Keratinocyte (primary cell): ENCODE measurements at regions not wholly inside any gene's neighbourhood (a gene's known extent, or its start where the extent isn't known, plus 50 kb on each side); places are given as distances from the start of the nearest gene placed in this dataset.

Experiments
- DNase-seq: peaks from one replicate; pipeline ENCODE4 v3.0.0-alpha.2; 2011; ENCODE audit warnings: low read depth, missing footprints, low spot score
- FAIRE-seq: peaks from 2 replicates; lab custom pipeline; 2011; peaks lifted over from hg19 to GRCh38; lab: Jason Lieb, UNC
- H2AFZ ChIP-seq: 2 replicates; pipeline ENCODE4 v1.6.0; 2012; ENCODE audit warnings: low read length, control low read depth, inconsistent platforms; ENCODE audit not compliant: control insufficient read depth
- H3K27ac ChIP-seq: 2 replicates; pipeline ENCODE4 v1.5.1; 2011; ENCODE audit warnings: low read length; ENCODE audit not compliant: control insufficient read depth, insufficient read depth
- H3K27me3 ChIP-seq: 3 replicates; pipeline ENCODE4 v1.6.0; 2011; ENCODE audit warnings: low read length; ENCODE audit not compliant: control insufficient read depth, insufficient read depth; ENCODE audit errors: extremely low read depth
- H3K36me3 ChIP-seq, 2 experiments: 2 replicates in 1 of 2; 3 replicates in 1 of 2; pipeline ENCODE4 v1.5.1; 2011; ENCODE audit warnings: low read length in 2 of 2, mild to moderate bottlenecking in 1 of 2; ENCODE audit not compliant: control insufficient read depth in 2 of 2, insufficient read depth in 2 of 2; ENCODE audit errors: extremely low read depth in 1 of 2
- H3K4me1 ChIP-seq: 3 replicates; pipeline ENCODE4 v1.5.1; 2011; ENCODE audit warnings: low read length; ENCODE audit not compliant: control insufficient read depth, insufficient read depth; ENCODE audit errors: extremely low read depth
- H3K4me2 ChIP-seq: 3 replicates; pipeline ENCODE4 v1.6.0; 2011; ENCODE audit warnings: low read depth, low read length; ENCODE audit not compliant: control insufficient read depth, insufficient read depth; ENCODE audit errors: extremely low read depth
- H3K4me3 ChIP-seq, 3 experiments: fragments of 200-600 bp in 1 of 3; sonication (generic) in 1 of 3; 2 replicates in 2 of 3; 3 replicates in 1 of 3; pipeline ENCODE4 v1.5.1; 2011 to 2016; ENCODE audit warnings: low read length in 3 of 3, mild to moderate bottlenecking in 3 of 3, control low read depth in 2 of 3, inconsistent platforms in 1 of 3, low read depth in 1 of 3, mixed read lengths in 1 of 3, mixed run types in 1 of 3, moderate library complexity in 1 of 3; ENCODE audit not compliant: control insufficient read depth in 2 of 3, insufficient read depth in 2 of 3; ENCODE audit errors: extremely low read depth in 1 of 3
- H3K79me2 ChIP-seq: 2 replicates; pipeline ENCODE4 v1.6.0; 2012; ENCODE audit warnings: low read length; ENCODE audit not compliant: control insufficient read depth, insufficient read depth
- H3K9ac ChIP-seq: 3 replicates; pipeline ENCODE4 v1.6.0; 2011; ENCODE audit warnings: low read length; ENCODE audit not compliant: control insufficient read depth, insufficient read depth; ENCODE audit errors: extremely low read depth
- H3K9me1 ChIP-seq: 3 replicates; pipeline ENCODE4 v1.6.0; 2011; ENCODE audit warnings: low read length; ENCODE audit not compliant: control insufficient read depth, insufficient read depth; ENCODE audit errors: extremely low read depth
- H3K9me3 ChIP-seq: 2 replicates; pipeline ENCODE4 v1.5.1; 2012; ENCODE audit warnings: low read depth, low read length; ENCODE audit not compliant: control insufficient read depth
- H4K20me1 ChIP-seq: 3 replicates; pipeline ENCODE4 v1.6.0; 2011; ENCODE audit warnings: low read length; ENCODE audit not compliant: control insufficient read depth, insufficient read depth; ENCODE audit errors: extremely low read depth
- EZH2 ChIP-seq: IDR thresholded peaks from one replicate; pipeline ENCODE4 v1.6.1; 2012; ENCODE audit warnings: inconsistent platforms, mild to moderate bottlenecking, low read length, moderate library complexity
- dilution Hi-C: fragments of 300-500 bp; cut with MboI; formaldehyde crosslinking; loops from one replicate; pipeline ENCODE4 v1.7.0; 2020; ENCODE audit warnings: low sequenced_read_pairs; ENCODE audit not compliant: extremely low pct_ligation_motif_present
- TF ChIP-seq, protein P1 (sequence below), 3 experiments: IDR thresholded peaks in 1 of 3; conservative IDR thresholded peaks in 1 of 3; optimal IDR thresholded peaks in 1 of 3; 2 replicates in 2 of 3; 3 replicates in 1 of 3; pipeline versions ENCODE3 to v1.5.1; 2011; ENCODE audit warnings: low read length in 3 of 3, mild to moderate bottlenecking in 3 of 3, moderate library complexity in 2 of 3, control low read depth in 1 of 3, inconsistent platforms in 1 of 3; ENCODE audit not compliant: insufficient read depth in 2 of 3; ENCODE audit errors: extremely low read depth in 1 of 3

GRCh38 chr17:36881323-36881722 is 56.0 kb upstream of the LHX1 start:
- DNase-seq: no peak
- Histone ChIP-seq H3K4me2 (no peak overlapping the region), H3K27me3 (peaks cover 5% of the 10 kb centered on the region), H3K9me1 (no peaks in the 10 kb centered on the region), H3K79me2 (no peaks in the 10 kb centered on the region), H3K4me3 (no peak overlapping the region), H3K9me3 (no peaks in the 10 kb centered on the region), H4K20me1 (no peaks in the 10 kb centered on the region), H3K9ac (no peak overlapping the region), H3K36me3 (no peaks in the 10 kb centered on the region), H3K27ac (no peak overlapping the region), H3K4me1 (peaks cover 31% of the 10 kb centered on the region), H2AFZ (no peak overlapping the region)
- TF ChIP-seq, protein P1, sequence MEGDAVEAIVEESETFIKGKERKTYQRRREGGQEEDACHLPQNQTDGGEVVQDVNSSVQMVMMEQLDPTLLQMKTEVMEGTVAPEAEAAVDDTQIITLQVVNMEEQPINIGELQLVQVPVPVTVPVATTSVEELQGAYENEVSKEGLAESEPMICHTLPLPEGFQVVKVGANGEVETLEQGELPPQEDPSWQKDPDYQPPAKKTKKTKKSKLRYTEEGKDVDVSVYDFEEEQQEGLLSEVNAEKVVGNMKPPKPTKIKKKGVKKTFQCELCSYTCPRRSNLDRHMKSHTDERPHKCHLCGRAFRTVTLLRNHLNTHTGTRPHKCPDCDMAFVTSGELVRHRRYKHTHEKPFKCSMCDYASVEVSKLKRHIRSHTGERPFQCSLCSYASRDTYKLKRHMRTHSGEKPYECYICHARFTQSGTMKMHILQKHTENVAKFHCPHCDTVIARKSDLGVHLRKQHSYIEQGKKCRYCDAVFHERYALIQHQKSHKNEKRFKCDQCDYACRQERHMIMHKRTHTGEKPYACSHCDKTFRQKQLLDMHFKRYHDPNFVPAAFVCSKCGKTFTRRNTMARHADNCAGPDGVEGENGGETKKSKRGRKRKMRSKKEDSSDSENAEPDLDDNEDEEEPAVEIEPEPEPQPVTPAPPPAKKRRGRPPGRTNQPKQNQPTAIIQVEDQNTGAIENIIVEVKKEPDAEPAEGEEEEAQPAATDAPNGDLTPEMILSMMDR (optimal IDR thresholded peaks at IDR 0.05 in 1 of 3, IDR thresholded peaks at IDR 0.05 in 1 of 3, conservative IDR thresholded peaks at IDR 0.05 in 1 of 3; ENCODE audit: extremely low read depth in 1 of 3, insufficient read depth in 2 of 3, low read length in 3 of 3): no peak
- no peak for TF ChIP-seq EZH2
- FAIRE-seq: no peak
- dilution Hi-C loops: no loop called here

- H3K79me2 ChIP-seq: no peaks in the 10 kb centered on the region
- H3K4me3 ChIP-seq: no peak overlapping the region
- no peaks in the 10 kb centered on the region for H3K9me1 ChIP-seq
- no peak overlapping the region for H3K27ac ChIP-seq
- H3K9ac ChIP-seq: no peak overlapping the region
- no peak overlapping the region for H2AFZ ChIP-seq
- no peaks in the 10 kb centered on the region for H3K36me3 ChIP-seq
- TF ChIP-seq, protein P1 (optimal IDR thresholded peaks at IDR 0.05 in 1 of 3, IDR thresholded peaks at IDR 0.05 in 1 of 3, conservative IDR thresholded peaks at IDR 0.05 in 1 of 3; ENCODE audit: extremely low read depth in 1 of 3, insufficient read depth in 2 of 3, low read length in 3 of 3): no peak
- peaks cover 12% of the 10 kb centered on the region for H3K4me1 ChIP-seq
- no peaks in the 10 kb centered on the region for H4K20me1 ChIP-seq
- dilution Hi-C loops: no loop called here
- no peak overlapping the region for H3K4me2 ChIP-seq
- H3K27me3 ChIP-seq: peaks cover 12% of the 10 kb centered on the region
- DNase-seq (no peak), FAIRE-seq (no peak)
- no peaks in the 10 kb centered on the region for H3K9me3 ChIP-seq
Measured at GRCh38 chr17:36884495-36885152, 52.7 kb upstream of the LHX1 start.
